ENCODE measurements at regions not wholly inside any gene's neighbourhood (a gene's known extent, or its start where the extent isn't known, plus 50 kb on each side); places are given as distances from the start of the nearest gene placed in this dataset.

- TF ChIP-seq CTCF (IDR thresholded peaks at IDR 0.05; ENCODE audit: low read depth, low read length): no peak
- TF ChIP-seq MAX (IDR thresholded peaks at IDR 0.05; ENCODE audit: low read depth, low read length): no peak
Observed at GRCh38 chr7:121500360-121501058, 104.4 kb upstream of the FAM3C start.
